ENCODE measurements at regions not wholly inside any gene's neighbourhood (a gene's known extent, or its start where the extent isn't known, plus 50 kb on each side); places are given as distances from the start of the nearest gene placed in this dataset.

DNA sequence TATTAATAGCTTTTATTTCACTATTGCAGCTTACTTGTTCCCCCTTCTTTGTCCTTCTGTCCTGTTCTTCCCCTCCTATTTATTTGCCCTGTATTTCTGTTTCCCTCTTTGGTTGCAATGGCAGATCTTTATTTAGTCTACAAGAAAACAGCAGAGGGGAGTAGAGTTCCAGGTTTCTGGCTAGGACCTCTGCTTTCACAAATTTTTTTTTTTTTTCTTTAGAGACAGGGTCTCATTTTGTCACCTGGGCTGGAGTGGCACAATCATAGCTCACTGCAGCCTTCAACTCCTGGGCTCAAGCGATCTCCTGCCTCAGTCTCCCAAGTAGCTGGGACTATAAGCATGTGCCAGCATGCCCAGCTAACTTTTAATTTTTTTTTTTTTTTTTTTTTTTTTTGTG, 188.1 kb upstream of the SPRED2 start:
- TF ChIP-seq, protein P1, sequence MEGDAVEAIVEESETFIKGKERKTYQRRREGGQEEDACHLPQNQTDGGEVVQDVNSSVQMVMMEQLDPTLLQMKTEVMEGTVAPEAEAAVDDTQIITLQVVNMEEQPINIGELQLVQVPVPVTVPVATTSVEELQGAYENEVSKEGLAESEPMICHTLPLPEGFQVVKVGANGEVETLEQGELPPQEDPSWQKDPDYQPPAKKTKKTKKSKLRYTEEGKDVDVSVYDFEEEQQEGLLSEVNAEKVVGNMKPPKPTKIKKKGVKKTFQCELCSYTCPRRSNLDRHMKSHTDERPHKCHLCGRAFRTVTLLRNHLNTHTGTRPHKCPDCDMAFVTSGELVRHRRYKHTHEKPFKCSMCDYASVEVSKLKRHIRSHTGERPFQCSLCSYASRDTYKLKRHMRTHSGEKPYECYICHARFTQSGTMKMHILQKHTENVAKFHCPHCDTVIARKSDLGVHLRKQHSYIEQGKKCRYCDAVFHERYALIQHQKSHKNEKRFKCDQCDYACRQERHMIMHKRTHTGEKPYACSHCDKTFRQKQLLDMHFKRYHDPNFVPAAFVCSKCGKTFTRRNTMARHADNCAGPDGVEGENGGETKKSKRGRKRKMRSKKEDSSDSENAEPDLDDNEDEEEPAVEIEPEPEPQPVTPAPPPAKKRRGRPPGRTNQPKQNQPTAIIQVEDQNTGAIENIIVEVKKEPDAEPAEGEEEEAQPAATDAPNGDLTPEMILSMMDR (IDR thresholded peaks at IDR 0.05), result no peak
- TF ChIP-seq ZFX (IDR thresholded peaks at IDR 0.05; ENCODE audit: borderline replicate concordance), result no peak
